Dedifferentiated amniotic fluid mesenchymal stem cell (primary cell): ENCODE measurements at regions not wholly inside any gene's neighbourhood (a gene's known extent, or its start where the extent isn't known, plus 50 kb on each side); places are given as distances from the start of the nearest gene placed in this dataset.
"Not testable (repeated sequence)": the region's sequence is repeated elsewhere in the genome, so short reads cannot be mapped to it uniquely, and the experiment has no call there.

ENCODE experiments used
- DNase-seq: peaks from one replicate; pipeline ENCODE4 v3.0.0-alpha.2; 2016; ENCODE audit errors: extremely low spot score

- no peak for DNase-seq
Observed at GRCh38 chr1:187516874-187517273, 688.1 kb downstream of the PLA2G4A start.

GRCh38 chr1:187517546-187517945 is 688.8 kb downstream of the PLA2G4A start:
- DNase-seq: no peak

- no peak for DNase-seq
Observed at GRCh38 chr1:187527346-187527745, 698.6 kb downstream of the PLA2G4A start.

GRCh38 chr1:187537936-187538335 is 709.2 kb downstream of the PLA2G4A start:
- DNase-seq: no peak

GRCh38 chr1:187549540-187549939 is 720.8 kb downstream of the PLA2G4A start:
- DNase-seq: no peak

GRCh38 chr1:187551061-187551460 is 722.3 kb downstream of the PLA2G4A start:
- DNase-seq: no peak

- DNase-seq: no peak
Observed at GRCh38 chr1:187563191-187563590, 734.4 kb downstream of the PLA2G4A start.

GRCh38 chr1:187566354-187566753 is 737.6 kb downstream of the PLA2G4A start:
- DNase-seq: no peak

GRCh38 chr1:187568067-187568466 is 739.3 kb downstream of the PLA2G4A start:
- DNase-seq: no peak

GRCh38 chr1:187570166-187570565 is 741.4 kb downstream of the PLA2G4A start:
- DNase-seq: no peak

GRCh38 chr1:187577610-187578009 is 748.9 kb downstream of the PLA2G4A start:
- DNase-seq: no peak

- DNase-seq: no peak
Observed at GRCh38 chr1:187588917-187589316, 760.2 kb downstream of the PLA2G4A start.

- no peak for DNase-seq
Observed at GRCh38 chr1:187605736-187606135, 777.0 kb downstream of the PLA2G4A start.

- DNase-seq: not testable (repeated sequence)
Observed at GRCh38 chr1:187615853-187616735, 787.3 kb downstream of the PLA2G4A start.

GRCh38 chr1:187616830-187617229 is 788.1 kb downstream of the PLA2G4A start:
- DNase-seq: not testable (repeated sequence)

- no peak for DNase-seq
Observed at GRCh38 chr1:187617776-187618175, 789.0 kb downstream of the PLA2G4A start.

- no peak for DNase-seq
Observed at GRCh38 chr1:187619175-187619574, 790.4 kb downstream of the PLA2G4A start.

- DNase-seq: no peak
Observed at GRCh38 chr1:187621951-187622350, 793.2 kb downstream of the PLA2G4A start.

GRCh38 chr1:187622545-187622944 is 793.8 kb downstream of the PLA2G4A start:
- DNase-seq: no peak

GRCh38 chr1:187624812-187625545 is 796.2 kb downstream of the PLA2G4A start:
- no peak for DNase-seq

- DNase-seq: no peak
Observed at GRCh38 chr1:187626056-187626455, 797.3 kb downstream of the PLA2G4A start.

GRCh38 chr1:187627516-187627915 is 798.8 kb downstream of the PLA2G4A start:
- DNase-seq: no peak

- no peak for DNase-seq
Observed at GRCh38 chr1:187629075-187629474, 800.3 kb downstream of the PLA2G4A start.
